ENCODE measurements at regions not wholly inside any gene's neighbourhood (a gene's known extent, or its start where the extent isn't known, plus 50 kb on each side); places are given as distances from the start of the nearest gene placed in this dataset.

GRCh38 chr14:25132732-25133422, 82.9 kb upstream of the STXBP6 start:
- peak; percentile 16 for DNase-seq

GRCh38 chr14:25132094-25132493, 82.1 kb upstream of the STXBP6 start:
- DNase-seq = no peak

DNA sequence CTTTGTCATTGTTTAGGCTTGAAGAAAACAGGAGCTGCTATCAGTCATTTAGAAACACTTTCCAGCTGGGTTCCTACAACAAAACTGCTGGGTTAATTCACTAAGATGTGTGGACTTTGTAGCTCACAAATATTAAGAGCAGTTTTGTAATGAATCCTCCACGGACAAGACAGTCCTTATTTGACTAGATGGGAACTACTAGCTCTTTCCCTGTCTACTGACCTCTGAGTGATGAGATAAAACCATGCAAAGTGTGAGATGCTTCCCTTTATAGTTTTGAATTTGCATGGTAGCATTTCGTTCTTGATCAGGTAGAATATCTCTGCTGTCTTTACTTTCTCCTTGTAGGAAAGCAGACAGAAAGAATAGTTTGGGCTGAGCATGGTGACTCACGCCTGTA, 72.9 kb upstream of the STXBP6 start:
- no peak for DNase-seq

GRCh38 chr14:25122211-25122610, 72.3 kb upstream of the STXBP6 start:
- DNase-seq = no peak

GRCh38 chr14:25121337-25122129, 71.6 kb upstream of the STXBP6 start:
- no peak for DNase-seq

GRCh38 chr14:25120261-25120660, 70.3 kb upstream of the STXBP6 start:
- DNase-seq = no peak

DNA sequence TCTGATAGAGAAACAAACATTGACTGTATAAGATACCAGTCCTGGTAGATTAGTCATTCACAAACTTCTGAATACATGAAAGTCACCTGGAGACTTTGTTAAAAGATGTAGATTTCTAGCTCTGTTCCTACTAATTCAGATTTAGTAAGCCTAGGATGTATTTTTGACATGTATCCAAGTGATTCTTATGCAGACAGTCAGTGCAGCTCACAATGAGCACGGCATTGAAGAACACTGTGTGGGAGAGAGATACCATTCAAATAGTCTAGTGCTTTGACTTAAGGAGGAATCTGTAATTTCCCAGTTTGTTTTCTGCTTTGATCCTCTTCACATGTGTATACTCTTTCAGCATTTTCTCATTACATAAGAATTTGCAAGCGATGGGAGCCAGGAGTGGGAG, 68.7 kb upstream of the STXBP6 start:
- DNase-seq = no peak

GRCh38 chr14:25117342-25117741, 67.4 kb upstream of the STXBP6 start:
- no peak for DNase-seq

- DNase-seq = no peak
Measured at GRCh38 chr14:25116607-25117006, 66.7 kb upstream of the STXBP6 start.

GRCh38 chr14:25113394-25113793, 63.4 kb upstream of the STXBP6 start:
- DNase-seq = no peak

- DNase-seq = no peak
Measured at GRCh38 chr14:25111061-25111601, 61.2 kb upstream of the STXBP6 start.

DNA sequence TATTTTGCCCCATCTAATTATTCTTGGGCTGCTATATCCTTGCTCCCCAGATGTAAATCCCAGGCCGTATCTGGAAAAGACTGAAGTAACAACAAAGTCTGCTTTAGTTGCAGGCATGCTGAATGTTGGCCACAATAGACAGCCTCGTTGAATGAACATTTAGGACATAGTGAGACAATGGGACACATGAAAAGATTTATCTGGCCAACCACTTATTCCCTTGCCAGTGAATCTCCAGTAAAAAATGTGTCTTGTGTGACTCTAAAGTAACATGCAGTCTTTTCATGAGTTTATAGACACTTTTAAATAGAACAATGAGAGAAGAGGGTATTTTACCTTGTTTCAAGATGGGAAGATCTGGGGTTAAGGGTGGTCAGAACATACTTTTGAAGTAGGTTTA, 60.2 kb upstream of the STXBP6 start:
- DNase-seq = no peak

GRCh38 chr14:25108959-25109358, 59.0 kb upstream of the STXBP6 start:
- DNase-seq = no peak

- no peak for DNase-seq
Measured at GRCh38 chr14:25108291-25108690, 58.3 kb upstream of the STXBP6 start.

- no peak for DNase-seq
Measured at GRCh38 chr14:25103820-25104219, 53.9 kb upstream of the STXBP6 start.

DNA sequence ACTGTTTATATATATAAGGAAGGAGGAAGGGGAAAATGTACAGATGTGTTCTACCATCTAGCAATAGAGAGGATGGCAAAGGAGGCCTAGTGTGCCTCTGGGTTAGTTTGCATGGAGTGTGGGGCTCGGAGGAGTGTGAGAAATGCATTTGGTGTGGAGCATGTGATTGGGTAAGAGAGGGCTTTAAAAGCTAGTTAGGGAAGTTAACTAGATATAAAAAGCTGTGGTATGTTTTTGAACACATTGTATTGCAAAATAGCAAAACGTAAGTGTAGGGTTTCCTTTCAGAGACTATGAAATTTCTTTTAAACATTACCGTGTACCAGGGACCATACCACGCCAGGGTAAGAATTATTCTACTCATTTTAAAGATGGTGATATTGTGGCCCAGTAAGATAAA, 53.3 kb upstream of the STXBP6 start:
- no peak for DNase-seq

- DNase-seq = no peak
Measured at GRCh38 chr14:25102788-25103187, 52.8 kb upstream of the STXBP6 start.

GRCh38 chr14:25101276-25101675, 51.3 kb upstream of the STXBP6 start:
- DNase-seq = no peak
